Ectodermal cell (in vitro differentiated cells): ENCODE measurements at regions not wholly inside any gene's neighbourhood (a gene's known extent, or its start where the extent isn't known, plus 50 kb on each side); places are given as distances from the start of the nearest gene placed in this dataset.
"Not testable (repeated sequence)": the region's sequence is repeated elsewhere in the genome, so short reads cannot be mapped to it uniquely, and the experiment has no call there.

Source experiments
- H3K27ac ChIP-seq: 2 replicates; pipeline ENCODE4 v1.7.0; 2013; ENCODE audit warnings: mild to moderate bottlenecking, low read depth, low read length; ENCODE audit not compliant: insufficient read depth, poor library complexity, severe bottlenecking
- H3K27me3 ChIP-seq: 2 replicates; pipeline ENCODE4 v1.7.0; 2013; ENCODE audit warnings: mild to moderate bottlenecking, low read length; ENCODE audit not compliant: insufficient read depth, control insufficient read depth, poor library complexity, severe bottlenecking
- H3K36me3 ChIP-seq: one replicate; pipeline ENCODE4 v1.7.0; 2013; ENCODE audit warnings: low read length; ENCODE audit not compliant: control insufficient read depth, insufficient read depth
- H3K4me1 ChIP-seq: one replicate; pipeline ENCODE4 v1.7.0; 2013; ENCODE audit warnings: low read length; ENCODE audit not compliant: control insufficient read depth, insufficient read depth
- H3K4me3 ChIP-seq: 2 replicates; pipeline ENCODE4 v1.7.0; 2013; ENCODE audit warnings: low read depth, low read length, control low read depth; ENCODE audit not compliant: insufficient read depth
- H3K9me3 ChIP-seq: 2 replicates; pipeline ENCODE4 v1.7.0; 2013; ENCODE audit warnings: mild to moderate bottlenecking, low read length, moderate library complexity; ENCODE audit not compliant: control insufficient read depth
- WGBS, 2 experiments: methylation state at CpG; one replicate each; pipeline ENCODE4 v1.1.7; 2013; ENCODE audit warnings: missing lambda C conversion rate in 2 of 2; 5-methylcytosine and 5-hydroxymethylcytosine counted together

DNA sequence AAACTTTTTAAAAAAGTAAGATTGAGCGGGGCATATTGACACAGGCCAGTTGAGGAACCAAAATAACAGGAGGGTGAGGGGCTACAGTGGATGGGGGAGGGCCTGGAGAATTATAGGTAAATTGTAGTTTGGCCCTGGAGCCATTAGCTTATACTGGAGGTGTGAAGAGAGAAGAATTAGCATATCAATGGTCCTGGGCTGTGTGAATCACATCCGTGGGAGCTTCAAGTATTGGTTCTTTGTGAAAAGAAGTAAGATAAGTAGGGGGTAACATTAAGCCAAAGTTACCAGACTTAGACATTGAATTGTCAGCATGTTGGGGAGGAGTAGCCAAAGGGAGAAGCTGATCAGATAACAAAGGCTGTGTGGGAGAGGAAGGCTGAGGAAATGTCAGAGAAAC, 1085.2 kb upstream of the AMELY start:
- no peaks in the 10 kb centered on the region for H3K9me3 ChIP-seq
- H3K27me3 ChIP-seq, result no peaks in the 10 kb centered on the region
- no peaks in the 10 kb centered on the region for H3K4me1 ChIP-seq
- no peak overlapping the region for H3K27ac ChIP-seq
- H3K4me3 ChIP-seq, result no peak overlapping the region
- no peaks in the 10 kb centered on the region for H3K36me3 ChIP-seq
- 20 to 31% methylated on average over 2 of the region's 2 CpGs for WGBS, 2 experiments

DNA sequence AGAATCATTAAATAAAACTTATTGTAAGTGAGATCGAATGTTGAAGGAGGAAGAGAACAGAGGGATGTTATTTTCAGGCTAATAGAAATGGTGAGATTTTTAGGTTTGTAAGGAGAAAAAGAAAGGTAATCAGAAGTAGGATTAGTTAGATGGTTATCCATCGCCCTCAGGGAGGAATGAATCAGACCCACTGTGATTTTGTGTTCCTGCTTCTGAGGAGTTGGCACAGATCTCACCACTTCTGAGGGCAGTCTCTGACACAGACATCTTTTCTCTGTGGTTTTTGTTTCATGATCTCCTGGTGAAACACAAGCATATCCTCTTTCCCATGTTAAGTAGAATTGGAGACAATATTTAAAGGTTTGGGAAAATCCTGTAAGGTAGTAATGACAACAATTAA, 1083.2 kb upstream of the AMELY start:
- H3K9me3 ChIP-seq, H3K27me3 ChIP-seq, H3K4me1 ChIP-seq, H3K27ac ChIP-seq, H3K36me3 ChIP-seq, H3K4me3 ChIP-seq: not testable (repeated sequence)
- WGBS, 2 experiments, result 87 to 88% methylated on average over 2 of the region's 2 CpGs

DNA sequence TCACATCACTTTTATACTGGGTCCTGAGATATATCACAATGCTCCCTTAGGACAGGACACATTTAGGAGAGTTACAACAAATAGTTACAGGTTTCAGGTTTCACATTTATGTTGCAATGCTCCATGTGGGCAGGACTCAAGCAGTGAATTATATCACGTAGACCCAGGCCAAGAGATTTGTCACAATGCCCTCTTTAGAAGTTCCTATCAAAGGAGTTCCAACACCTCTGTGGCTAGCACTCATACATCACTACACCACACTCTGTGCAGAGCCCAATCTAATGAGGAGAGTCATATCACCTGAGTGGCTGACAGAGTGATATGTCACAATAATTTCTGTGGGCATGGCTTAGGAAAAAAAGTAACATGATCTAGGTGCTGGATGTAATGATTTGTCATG, 1068.2 kb upstream of the AMELY start:
- no peaks in the 10 kb centered on the region for H3K27me3 ChIP-seq
- no peaks in the 10 kb centered on the region for H3K4me1 ChIP-seq
- no peaks in the 10 kb centered on the region for H3K36me3 ChIP-seq
- no peaks in the 10 kb centered on the region for H3K9me3 ChIP-seq
- no peak overlapping the region for H3K4me3 ChIP-seq
- no peak overlapping the region for H3K27ac ChIP-seq
- 95 to 100% methylated on average over 1 of the region's 1 CpG for WGBS, 2 experiments

DNA sequence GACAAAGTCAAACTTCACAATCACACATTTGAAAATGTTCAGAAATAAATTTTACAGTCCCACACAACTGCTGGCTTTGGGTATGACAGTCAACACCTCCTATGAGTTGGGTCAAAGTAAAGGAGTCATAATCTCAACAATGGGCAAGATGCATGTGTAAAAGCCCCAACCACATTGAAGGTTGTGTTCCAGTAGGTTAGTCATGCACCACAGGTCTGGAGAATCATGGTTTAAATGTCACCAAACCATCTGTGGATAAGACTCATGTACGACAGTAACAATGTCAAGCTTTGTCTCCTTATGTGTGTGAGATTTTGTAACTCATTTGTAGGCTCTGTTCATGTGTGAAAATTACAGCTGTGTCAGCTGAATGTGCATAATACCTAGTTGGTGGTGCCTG, 1065.7 kb upstream of the AMELY start:
- 85 to 95% methylated on average over 1 of the region's 1 CpG for WGBS, 2 experiments
- no peaks in the 10 kb centered on the region for H3K36me3 ChIP-seq
- H3K9me3 ChIP-seq, result no peaks in the 10 kb centered on the region

DNA sequence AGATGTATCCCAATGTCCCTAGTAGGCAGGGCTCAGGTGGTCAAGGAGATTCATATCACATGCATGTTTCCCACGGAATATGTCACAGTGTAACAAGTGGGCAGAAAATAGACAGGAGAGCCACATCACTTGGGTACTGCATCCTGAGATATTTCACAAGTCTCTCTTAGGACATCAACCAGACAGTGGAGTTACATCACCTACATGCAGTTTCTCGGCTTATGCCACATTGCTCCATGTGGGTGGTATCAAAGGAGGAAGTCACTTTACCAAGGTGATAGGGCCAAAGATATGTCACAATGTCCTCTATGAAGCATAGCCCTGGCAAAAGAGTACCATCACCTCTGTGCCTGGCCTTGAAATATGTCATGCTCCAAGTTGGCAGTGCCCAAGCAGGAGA, 1056.7 kb upstream of the AMELY start:
- Histone ChIP-seq H3K9me3 (no peaks in the 10 kb centered on the region), H3K36me3 (no peaks in the 10 kb centered on the region), H3K4me3 (no peak overlapping the region), H3K4me1 (no peaks in the 10 kb centered on the region), H3K27ac (no peak overlapping the region), H3K27me3 (no peaks in the 10 kb centered on the region)
- 92 to 100% methylated on average over 2 of the region's 2 CpGs for WGBS, 2 experiments

More for the DNA sequence above, 1065.7 kb upstream of the AMELY start:
- H3K27ac ChIP-seq, result no peak overlapping the region
- no peaks in the 10 kb centered on the region for H3K27me3 ChIP-seq
- no peaks in the 10 kb centered on the region for H3K4me1 ChIP-seq
- no peak overlapping the region for H3K4me3 ChIP-seq

DNA sequence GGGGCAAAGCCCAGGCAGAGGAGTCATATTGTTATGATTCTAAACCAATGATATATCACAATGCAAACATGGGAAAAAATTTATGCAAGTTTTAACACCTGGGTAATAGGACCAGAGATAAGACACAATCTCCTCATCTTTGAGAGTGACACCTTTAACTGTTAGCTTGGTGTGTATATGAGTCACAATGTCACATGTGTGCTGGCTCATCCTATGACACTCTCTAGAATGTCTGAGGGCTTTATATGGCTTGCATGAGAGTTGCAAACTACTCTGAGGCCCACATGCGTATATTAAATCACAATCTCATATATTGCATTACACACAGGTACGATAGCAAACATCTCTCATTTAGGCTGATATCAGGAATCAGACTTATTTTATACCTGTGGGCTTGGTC, 1055.4 kb upstream of the AMELY start:
- Histone ChIP-seq H3K4me3 (no peak overlapping the region), H3K36me3 (no peaks in the 10 kb centered on the region), H3K27me3 (no peaks in the 10 kb centered on the region), H3K9me3 (no peaks in the 10 kb centered on the region), H3K27ac (no peak overlapping the region), H3K4me1 (no peaks in the 10 kb centered on the region)
- WGBS, 2 experiments, result 87 to 97% methylated on average over 2 of the region's 2 CpGs

DNA sequence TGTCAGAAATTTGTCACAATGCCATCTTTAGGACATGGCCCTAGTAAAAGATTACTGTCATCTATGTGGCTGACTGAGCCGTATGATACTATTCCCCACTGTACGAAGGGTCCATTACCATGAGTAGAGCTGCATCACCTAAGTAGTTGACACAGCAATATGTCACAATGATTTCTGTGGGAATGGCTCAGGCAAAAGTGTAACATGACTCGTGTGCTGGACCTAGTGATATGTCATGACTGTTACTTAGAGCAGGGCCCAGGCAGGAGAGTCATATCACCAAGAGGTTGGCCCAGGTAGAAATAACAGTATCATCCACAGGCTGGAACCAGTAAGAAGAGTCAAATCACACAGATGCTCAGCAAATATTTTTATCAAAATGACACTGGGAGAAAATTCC, 1051.8 kb upstream of the AMELY start:
- Histone ChIP-seq H3K27ac (no peak overlapping the region), H3K36me3 (no peaks in the 10 kb centered on the region), H3K4me3 (no peak overlapping the region), H3K4me1 (no peaks in the 10 kb centered on the region), H3K9me3 (no peaks in the 10 kb centered on the region), H3K27me3 (no peaks in the 10 kb centered on the region)
- 90 to 92% methylated on average over 3 of the region's 3 CpGs for WGBS, 2 experiments

DNA sequence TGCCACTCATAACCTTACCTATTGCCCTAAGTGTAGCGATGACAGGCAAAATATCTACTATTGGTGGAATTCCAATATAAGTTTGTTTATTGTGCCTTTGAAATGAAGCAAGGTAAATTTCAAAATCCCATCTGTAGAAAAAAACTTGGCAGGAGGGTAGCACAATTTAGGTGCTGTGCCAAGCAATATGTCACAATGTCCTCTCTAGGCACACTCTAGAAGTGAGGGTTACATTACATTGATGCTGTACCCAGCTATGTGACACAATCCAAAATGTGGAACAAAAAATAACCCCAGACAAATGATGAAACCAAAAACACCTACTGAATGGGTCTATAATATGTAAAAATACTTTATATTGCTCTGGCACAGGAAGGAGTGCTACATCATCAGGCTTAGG, 1050.8 kb upstream of the AMELY start:
- no peak overlapping the region for H3K27ac ChIP-seq
- H3K4me3 ChIP-seq, result no peak overlapping the region
- no peaks in the 10 kb centered on the region for H3K27me3 ChIP-seq
- H3K9me3 ChIP-seq, result no peaks in the 10 kb centered on the region
- no peaks in the 10 kb centered on the region for H3K4me1 ChIP-seq
- no peaks in the 10 kb centered on the region for H3K36me3 ChIP-seq
- no CpG with 5 or more reads among the region's 1 CpG for WGBS, 2 experiments

DNA sequence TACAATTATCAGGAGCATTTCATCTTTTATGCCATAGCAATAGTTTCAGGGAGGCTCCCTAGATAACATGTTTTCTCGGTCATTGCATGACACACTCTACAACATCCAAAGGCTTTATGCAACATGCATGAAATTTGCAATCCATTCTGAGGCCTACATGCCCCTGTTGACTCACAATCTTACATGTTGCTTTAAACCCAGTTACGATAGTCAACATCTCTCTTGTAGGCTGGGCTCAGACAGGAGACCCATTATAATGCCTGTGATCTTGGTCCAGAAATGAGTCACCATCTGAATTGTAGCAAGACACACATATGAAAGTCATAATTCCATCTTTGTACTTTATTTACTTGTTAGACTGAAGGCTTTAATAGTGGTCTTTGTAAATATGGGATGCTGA, 1050.3 kb upstream of the AMELY start:
- no peak overlapping the region for H3K27ac ChIP-seq
- no peaks in the 10 kb centered on the region for H3K36me3 ChIP-seq
- H3K9me3 ChIP-seq, result no peaks in the 10 kb centered on the region
- no peaks in the 10 kb centered on the region for H3K27me3 ChIP-seq
- H3K4me3 ChIP-seq, result no peak overlapping the region
- 91 to 96% methylated on average over 2 of the region's 2 CpGs for WGBS, 2 experiments
- no peaks in the 10 kb centered on the region for H3K4me1 ChIP-seq

DNA sequence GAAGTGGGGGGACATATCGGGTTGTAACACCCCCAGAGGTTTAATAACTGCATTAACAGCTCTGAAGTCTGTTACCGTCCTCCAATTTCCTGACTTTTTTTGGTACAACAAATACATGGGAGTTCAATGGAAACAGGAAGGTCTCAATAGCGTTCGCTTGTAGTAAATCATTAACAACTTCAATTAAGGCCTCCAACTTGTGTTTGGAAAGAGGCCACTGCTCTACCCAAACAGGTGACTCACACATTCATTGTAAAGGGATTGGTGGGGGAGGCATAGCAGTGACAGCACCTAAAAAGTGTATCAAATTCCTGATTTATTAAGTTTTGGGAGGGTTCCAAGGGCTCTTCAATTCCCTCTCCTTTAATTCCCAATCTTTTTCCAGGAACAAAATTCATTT, 1046.2 kb upstream of the AMELY start:
- no peaks in the 10 kb centered on the region for H3K9me3 ChIP-seq
- H3K4me3 ChIP-seq, result no peak overlapping the region
- H3K36me3 ChIP-seq, result no peaks in the 10 kb centered on the region
- H3K27ac ChIP-seq, result no peak overlapping the region
- no peaks in the 10 kb centered on the region for H3K27me3 ChIP-seq
- WGBS, 2 experiments, result 79 to 100% methylated on average over 4 of the region's 4 CpGs
- H3K4me1 ChIP-seq, result no peaks in the 10 kb centered on the region

DNA sequence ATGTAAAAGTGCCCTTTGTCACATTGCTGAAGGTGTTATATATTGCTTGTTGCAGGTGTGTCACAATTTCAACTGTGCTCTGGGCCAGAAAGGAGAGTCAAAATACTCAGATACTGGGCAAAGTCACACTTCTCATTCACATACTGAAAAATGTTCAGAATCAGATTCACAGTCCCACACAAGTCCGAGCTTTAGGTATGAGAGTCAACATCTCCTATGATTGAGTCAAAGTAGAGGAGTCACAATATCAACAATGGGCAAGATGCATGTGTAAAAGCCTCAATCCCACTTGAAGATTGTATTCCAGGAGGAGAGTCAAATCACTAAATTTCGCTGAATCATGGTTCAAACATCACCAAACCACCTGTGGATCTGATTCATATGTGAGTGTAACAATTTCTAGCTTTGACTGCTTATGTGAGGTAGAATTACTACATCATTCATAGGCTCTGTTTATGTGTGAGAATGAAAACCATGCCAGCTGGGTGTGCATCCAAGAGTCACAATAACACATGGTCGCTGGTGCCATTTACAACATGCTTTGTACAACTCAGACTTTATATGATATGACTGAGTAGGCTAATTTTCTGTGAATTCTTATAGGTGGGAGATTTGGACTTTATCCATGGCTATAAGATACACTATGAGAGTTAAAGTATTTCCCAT, 1039.8 kb upstream of the AMELY start:
- Histone ChIP-seq H3K27ac (no peak overlapping the region), H3K36me3 (no peaks in the 10 kb centered on the region), H3K4me3 (no peak overlapping the region), H3K4me1 (no peaks in the 10 kb centered on the region), H3K27me3 (no peaks in the 10 kb centered on the region), H3K9me3 (no peaks in the 10 kb centered on the region)
- 80 to 85% methylated on average over 1 to 3 of the region's 3 CpGs for WGBS, 2 experiments
